GM18511 (cell line): ENCODE measurements at regions not wholly inside any gene's neighbourhood (a gene's known extent, or its start where the extent isn't known, plus 50 kb on each side); places are given as distances from the start of the nearest gene placed in this dataset.

Experiments
- ATAC-seq: cut with Tn5 transposase; IDR thresholded peaks from one replicate; pipeline ENCODE4 v1.9.1; 2021; ENCODE audit warnings: mild to moderate bottlenecking, moderate library complexity; ENCODE audit not compliant: unreplicated experiment

DNA sequence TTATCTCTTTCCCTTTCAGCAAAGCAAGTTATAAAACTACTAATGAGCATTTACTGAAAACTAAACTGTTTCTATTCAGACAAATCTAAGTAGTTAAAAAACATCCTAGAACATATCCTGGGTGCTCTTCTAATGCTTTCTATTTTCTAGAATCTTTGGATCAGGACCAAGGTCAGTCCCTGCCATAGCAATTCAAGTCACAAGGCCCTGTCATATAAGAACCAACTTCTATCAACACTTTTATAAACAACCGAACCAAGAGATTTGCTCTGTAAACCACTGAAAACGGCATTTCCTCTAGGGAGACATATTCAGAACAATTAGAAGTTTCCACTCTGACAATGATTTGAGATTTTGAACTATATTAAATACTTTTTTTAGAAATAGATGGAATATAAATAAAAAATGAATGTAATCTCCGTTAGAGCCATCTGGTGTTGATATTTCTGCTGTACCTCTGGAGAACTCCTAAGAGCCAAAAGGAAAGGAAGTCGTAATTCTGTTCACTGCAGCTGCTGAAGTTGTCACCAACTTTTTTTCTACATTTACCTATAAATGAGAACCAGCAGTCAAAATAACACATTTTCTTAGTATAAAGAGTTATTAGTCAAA, 51.4 kb upstream of the LGSN start:
- ATAC-seq = no peak

GRCh38 chr6:63372951-63373533, 53.3 kb upstream of the LGSN start:
- ATAC-seq = no peak

GRCh38 chr6:63389191-63389844, 69.5 kb upstream of the LGSN start:
- peak; percentile 56 for ATAC-seq

DNA sequence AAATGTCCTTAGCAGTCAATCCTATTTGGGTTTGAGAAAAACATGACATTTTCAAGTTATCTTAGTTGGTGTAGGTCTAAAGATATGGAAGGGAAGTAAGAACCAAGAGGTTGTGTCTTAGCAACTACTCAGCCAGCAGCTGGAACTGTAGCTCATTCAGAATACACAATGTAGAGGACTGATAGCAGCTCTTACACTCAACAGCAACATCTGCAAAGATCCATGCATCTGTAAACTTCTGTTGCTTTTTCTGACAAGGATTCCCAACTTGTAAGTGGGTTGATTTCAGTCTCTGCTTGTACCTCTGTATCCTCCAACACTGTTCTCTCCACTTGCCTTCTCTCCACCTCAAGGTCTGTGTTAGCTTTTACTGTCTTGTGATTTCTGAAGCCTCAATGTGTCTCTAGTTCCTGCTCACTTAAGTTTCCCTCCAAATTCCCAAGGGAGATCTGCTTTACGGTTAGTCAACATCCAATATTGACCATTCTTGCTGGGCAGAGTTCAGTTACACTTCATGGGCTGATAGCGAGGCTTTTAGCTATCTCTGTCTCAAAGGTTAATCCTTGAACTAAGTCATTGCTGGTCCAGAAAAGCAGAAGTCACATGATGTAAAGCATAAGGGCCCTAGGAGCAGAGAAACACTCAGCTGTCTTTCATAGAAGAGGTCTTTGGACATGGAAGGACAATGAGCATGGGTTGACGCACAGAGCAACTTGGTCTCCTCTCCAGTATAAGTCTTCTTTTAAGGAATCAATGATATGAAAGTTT, 71.6 kb upstream of the LGSN start:
- no peak for ATAC-seq

- ATAC-seq = no peak
Measured at GRCh38 chr6:63392092-63392724, 72.4 kb upstream of the LGSN start.

DNA sequence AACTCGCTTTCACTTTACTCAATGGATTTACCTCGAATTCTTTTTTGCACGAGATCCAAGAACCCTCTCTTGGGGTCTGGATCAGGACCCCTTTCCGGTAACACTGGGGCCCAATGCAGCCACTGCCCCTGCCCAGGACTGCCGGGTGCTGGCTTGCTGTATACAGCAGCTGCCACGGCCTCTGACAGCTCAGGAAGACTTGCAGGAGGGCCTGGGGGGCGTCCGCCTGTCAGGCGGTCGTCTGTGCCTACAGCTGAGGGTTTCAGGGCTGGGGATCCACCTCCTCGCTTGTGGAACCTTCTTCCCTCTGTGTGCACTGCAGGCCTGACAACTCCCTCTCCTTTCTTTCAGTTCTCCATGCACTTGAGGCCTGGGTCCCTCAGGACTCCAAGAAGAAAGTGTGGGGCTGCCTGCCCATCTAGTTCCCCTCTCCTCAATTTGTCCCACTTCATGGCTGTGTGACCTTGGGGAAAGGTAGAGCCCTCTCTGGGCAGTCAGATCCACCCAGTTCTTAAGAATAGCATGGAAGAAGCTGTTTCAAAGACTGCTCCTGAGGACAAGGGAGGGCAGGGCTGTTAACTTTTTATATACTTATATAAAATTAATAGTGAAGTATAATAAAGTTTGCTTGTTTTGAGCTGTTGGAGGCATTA, 75.0 kb upstream of the LGSN start:
- no peak for ATAC-seq

GRCh38 chr6:63395381-63395780, 75.6 kb upstream of the LGSN start:
- no peak for ATAC-seq

DNA sequence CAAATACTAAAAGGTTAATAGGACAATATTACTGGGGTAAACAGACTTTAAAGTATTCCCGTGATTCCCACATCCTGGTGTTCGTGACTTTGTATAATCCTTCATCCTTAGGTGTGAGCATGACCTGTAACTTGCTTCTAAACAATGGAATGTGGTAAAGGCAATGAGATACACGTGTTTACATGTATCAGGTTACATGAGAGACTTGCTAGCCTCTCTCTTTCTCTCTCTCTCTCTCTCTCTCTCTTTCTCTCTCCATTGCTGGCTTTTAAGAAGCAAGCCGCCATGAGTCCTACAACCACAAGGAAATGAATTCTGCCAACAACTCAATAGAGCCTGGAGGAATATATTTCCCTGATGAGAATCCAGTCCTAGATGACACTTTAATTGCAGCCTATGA, 83.9 kb upstream of the LGSN start:
- ATAC-seq = no peak

DNA sequence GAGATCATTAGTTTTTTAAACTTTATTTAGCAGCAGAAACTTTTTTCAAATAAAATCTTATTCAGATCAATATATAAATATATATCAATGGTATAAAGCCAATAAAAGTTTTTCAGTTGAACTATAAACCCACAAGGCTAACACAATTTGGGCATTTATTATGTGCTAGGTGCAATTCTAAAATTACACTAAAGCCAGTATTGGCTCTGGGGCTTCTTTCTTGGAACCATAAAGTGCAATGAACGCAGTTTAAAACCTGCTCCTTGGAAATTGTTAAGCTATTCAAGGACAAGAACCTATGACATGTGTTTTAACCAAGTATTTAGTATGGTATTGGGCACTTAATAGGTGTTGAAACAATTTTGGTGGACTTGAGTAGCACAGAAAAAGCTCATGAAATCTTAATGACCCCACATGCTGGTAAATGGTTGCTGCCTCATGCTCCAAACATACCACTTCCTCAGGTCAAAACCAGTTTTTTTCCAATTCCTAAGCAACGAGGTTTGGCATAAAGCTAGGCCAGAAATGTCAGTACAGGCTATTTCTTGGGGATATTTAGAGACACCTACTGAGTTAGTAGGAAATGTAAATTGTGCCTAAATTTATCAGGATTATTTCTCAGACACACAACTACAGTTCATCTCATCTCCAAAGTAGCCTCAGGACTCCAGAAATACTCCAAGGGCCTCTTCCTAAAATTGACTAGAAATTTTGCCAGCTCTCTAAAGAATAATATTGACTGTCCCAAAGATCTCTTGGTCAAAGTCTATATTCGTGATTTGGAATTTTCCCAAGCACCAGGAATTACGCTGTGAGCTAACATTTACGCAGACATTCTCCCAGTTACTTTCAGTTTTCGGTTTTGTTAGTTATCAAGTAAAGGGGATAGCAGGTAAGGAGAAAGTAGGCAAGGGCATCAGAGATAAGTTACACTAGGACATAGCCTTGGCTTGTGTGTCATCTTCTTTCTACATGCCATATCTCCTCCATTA, 90.9 kb upstream of the LGSN start:
- ATAC-seq = no peak

DNA sequence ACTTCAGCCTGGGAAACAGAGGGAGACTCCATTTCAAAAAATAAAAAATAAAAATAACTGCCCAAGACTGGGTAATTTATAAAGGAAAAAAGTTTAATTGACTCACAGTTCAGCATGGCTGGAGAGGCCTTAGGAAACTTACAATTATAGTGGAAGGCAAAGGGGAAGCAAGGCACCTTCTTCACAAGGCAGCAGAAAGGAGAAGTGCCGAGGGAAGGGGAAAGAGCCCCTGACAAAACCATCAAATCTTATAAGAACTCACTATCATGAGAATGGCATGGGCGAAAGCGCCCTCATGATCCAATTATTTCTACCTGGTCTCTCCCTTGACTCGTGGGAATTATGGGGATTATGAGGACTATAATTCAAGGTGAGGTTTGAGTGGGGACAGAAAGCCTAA, 95.5 kb upstream of the LGSN start:
- no peak for ATAC-seq

DNA sequence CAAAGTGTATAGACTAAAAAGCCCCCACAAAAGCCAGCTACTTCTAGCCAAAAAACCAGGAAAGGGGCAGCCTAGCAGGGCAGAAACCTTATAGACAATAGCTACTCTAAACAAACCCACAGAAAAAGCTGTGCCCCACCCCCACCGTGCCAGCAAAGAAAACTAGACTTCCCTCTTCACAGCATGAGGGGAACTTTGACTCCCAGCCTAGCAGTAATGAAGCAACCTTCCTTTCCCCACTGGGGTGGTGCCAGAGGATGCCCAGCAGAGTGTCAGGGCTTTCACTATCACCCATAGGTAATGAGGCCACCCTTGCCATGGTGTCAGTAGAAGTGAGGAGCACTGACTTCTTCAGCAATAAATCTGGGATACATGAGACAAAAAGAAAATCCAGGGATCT, 99.0 kb upstream of the LGSN start:
- no peak for ATAC-seq

GRCh38 chr6:63424636-63425035, 104.9 kb upstream of the LGSN start:
- ATAC-seq = no peak

GRCh38 chr6:63425493-63425892, 105.7 kb upstream of the LGSN start:
- no peak for ATAC-seq

- no peak for ATAC-seq
Measured at GRCh38 chr6:63426844-63427243, 107.1 kb upstream of the LGSN start.

DNA sequence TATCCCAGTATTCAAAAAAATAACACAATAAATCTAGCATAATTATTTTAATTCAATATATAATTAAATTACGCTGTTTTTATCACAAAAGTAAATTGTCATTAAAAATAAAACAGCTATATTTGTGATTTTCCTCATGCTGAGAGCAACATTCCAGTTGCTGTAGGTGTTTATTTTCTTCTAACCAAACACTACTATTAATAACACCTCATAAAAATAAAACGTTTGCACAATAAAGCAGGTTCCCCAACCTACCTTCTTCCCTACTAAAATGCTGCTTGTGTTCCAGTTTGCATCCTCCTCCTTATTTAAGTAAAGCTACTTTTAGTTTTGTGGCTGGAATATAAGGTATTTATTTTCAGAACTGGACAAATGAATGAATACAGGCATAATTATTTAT, 108.2 kb upstream of the LGSN start:
- ATAC-seq = no peak

GRCh38 chr6:63430985-63431519, 111.3 kb upstream of the LGSN start:
- no peak for ATAC-seq

- ATAC-seq = no peak
Measured at GRCh38 chr6:63434943-63435342, 115.2 kb upstream of the LGSN start.

DNA sequence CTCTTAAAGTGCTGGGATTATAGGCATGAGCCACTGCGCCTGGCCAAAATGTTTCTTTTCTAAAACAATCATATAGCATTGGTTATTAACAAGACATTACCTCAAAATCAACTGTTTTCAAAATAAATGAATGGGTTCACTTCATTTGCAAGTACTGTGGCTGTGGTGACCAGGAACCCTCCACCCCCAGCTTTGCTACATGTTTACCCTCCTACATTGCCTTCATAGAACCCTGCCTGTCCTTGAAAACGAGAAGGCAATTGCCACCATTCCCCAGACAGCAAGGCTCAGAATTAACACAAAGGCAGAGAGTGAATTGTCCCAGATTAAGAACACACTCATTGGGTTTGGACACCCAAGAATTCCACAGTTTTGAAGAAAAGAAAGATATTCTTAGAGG, 116.6 kb upstream of the LGSN start:
- ATAC-seq = no peak

GRCh38 chr6:63437058-63437457, 117.3 kb upstream of the LGSN start:
- no peak for ATAC-seq
